KBM-7 (cell line): ENCODE measurements at regions not wholly inside any gene's neighbourhood (a gene's known extent, or its start where the extent isn't known, plus 50 kb on each side); places are given as distances from the start of the nearest gene placed in this dataset.

ENCODE experiments used
- DNase-seq: peaks from one replicate; pipeline ENCODE4 v3.0.0-alpha.2; 2015
- in situ Hi-C: fragments of 300-500 bp; cut with MboI; formaldehyde crosslinking; loops from 2 replicates; pipeline ENCODE4 v1.14.3; 2020; ENCODE audit warnings: low sequenced_read_pairs, low pct_unique_long_range_greater_than_20kb, mixed read lengths

- in situ Hi-C loops: no loop called here
- DNase-seq: no peak
Measured at GRCh38 chr6:26149240-26149639, 62.0 kb downstream of the HFE start.

- in situ Hi-C loops: no loop called here
- no peak for DNase-seq
Measured at GRCh38 chr6:26152226-26153101, 65.2 kb downstream of the HFE start.

- in situ Hi-C loops: no loop called here
Measured at GRCh38 chr6:26155061-26155930, 68.1 kb downstream of the HFE start.

GRCh38 chr6:26156105-26156849 is 69.0 kb downstream of the HFE start:
- in situ Hi-C loops: no loop called here
- peak; percentile 95 for DNase-seq

More at GRCh38 chr6:26155061-26155930, 68.1 kb downstream of the HFE start:
- DNase-seq: peak; percentile 74

GRCh38 chr6:26156850-26157250 is 69.6 kb downstream of the HFE start:
- DNase-seq: no peak
- in situ Hi-C loops: no loop called here

GRCh38 chr6:26157251-26158075 is 70.2 kb downstream of the HFE start:
- in situ Hi-C loops: no loop called here
- peak; percentile 99 for DNase-seq

- no peak for DNase-seq
- in situ Hi-C loops: no loop called here
Measured at GRCh38 chr6:26158076-26158580, 70.9 kb downstream of the HFE start.

- in situ Hi-C loops: no loop called here
- peak; percentile 92 for DNase-seq
Measured at GRCh38 chr6:26158581-26159356, 71.5 kb downstream of the HFE start.

- peak; percentile 73 for DNase-seq
- in situ Hi-C loops: no loop called here
Measured at GRCh38 chr6:26159357-26160273, 72.4 kb downstream of the HFE start.

GRCh38 chr6:26161322-26161721 is 74.1 kb downstream of the HFE start:
- no peak for DNase-seq

GRCh38 chr6:26162399-26162798 is 75.2 kb downstream of the HFE start:
- no peak for DNase-seq

More at GRCh38 chr6:26161322-26161721, 74.1 kb downstream of the HFE start:
- in situ Hi-C loops: no loop called here

GRCh38 chr6:26163427-26164119 is 76.3 kb downstream of the HFE start:
- DNase-seq: no peak
- in situ Hi-C loops: no loop called here

More at GRCh38 chr6:26162399-26162798, 75.2 kb downstream of the HFE start:
- in situ Hi-C loops: no loop called here

GRCh38 chr6:26164120-26164505 is 76.9 kb downstream of the HFE start:
- no peak for DNase-seq

GRCh38 chr6:26165261-26165790 is 78.1 kb downstream of the HFE start:
- no peak for DNase-seq
- in situ Hi-C loops: no loop called here

More at GRCh38 chr6:26164120-26164505, 76.9 kb downstream of the HFE start:
- in situ Hi-C loops: no loop called here

GRCh38 chr6:26170181-26170580 is 83.0 kb downstream of the HFE start:
- in situ Hi-C loops: no loop called here
- no peak for DNase-seq
